ENCODE measurements at regions not wholly inside any gene's neighbourhood (a gene's known extent, or its start where the extent isn't known, plus 50 kb on each side); places are given as distances from the start of the nearest gene placed in this dataset.

- TF ChIP-seq CHD7 (IDR thresholded peaks at IDR 0.05; ENCODE audit: low read depth, low read length) (no peak), ZNF507 (tag; conservative IDR thresholded peaks at IDR 0.05) (no peak), CHD1 (IDR thresholded peaks at IDR 0.05; ENCODE audit: low read length) (no peak), CEBPB (tag; IDR thresholded peaks at IDR 0.05) (no peak), FOXK1 (CRISPR knock-in tag; IDR thresholded peaks at IDR 0.05; ENCODE audit: borderline replicate concordance) (no peak), DMBX1 (CRISPR knock-in tag; IDR thresholded peaks at IDR 0.05; ENCODE audit: borderline replicate concordance) (no peak), ZNF282 (CRISPR knock-in tag; IDR thresholded peaks at IDR 0.05) (no peak), TAF7 (tag; IDR thresholded peaks at IDR 0.05) (no peak), ZNF165 (CRISPR knock-in tag; IDR thresholded peaks at IDR 0.05; ENCODE audit: borderline replicate concordance) (no peak)
Observed at GRCh38 chr9:80804873-80805272, 884.5 kb downstream of the TLE1 start (continued).
